HG02884 (cell line): ENCODE measurements at regions not wholly inside any gene's neighbourhood (a gene's known extent, or its start where the extent isn't known, plus 50 kb on each side); places are given as distances from the start of the nearest gene placed in this dataset.

Experiments
- ATAC-seq: cut with Tn5 transposase; IDR thresholded peaks from one replicate; pipeline ENCODE4 v1.9.1; 2021; ENCODE audit warnings: mild to moderate bottlenecking, moderate library complexity; ENCODE audit not compliant: unreplicated experiment

GRCh38 chr18:5091741-5092140 lies 105.3 kb downstream of the AKAIN1 start:
- no peak for ATAC-seq

- ATAC-seq, result no peak
Observed at GRCh38 chr18:5075297-5075696, 121.8 kb downstream of the AKAIN1 start.

GRCh38 chr18:5073026-5073944 lies 123.8 kb downstream of the AKAIN1 start:
- peak; percentile 58 for ATAC-seq

- no peak for ATAC-seq
Observed at GRCh38 chr18:5068851-5069250, 128.2 kb downstream of the AKAIN1 start.

- no peak for ATAC-seq
Observed at GRCh38 chr18:5066380-5066977, 130.6 kb downstream of the AKAIN1 start.

- no peak for ATAC-seq
Observed at GRCh38 chr18:5065615-5066014, 131.4 kb downstream of the AKAIN1 start.

- ATAC-seq, result no peak
Observed at GRCh38 chr18:5064841-5065370, 132.2 kb downstream of the AKAIN1 start.

- ATAC-seq, result no peak
Observed at GRCh38 chr18:5061785-5062184, 135.3 kb downstream of the AKAIN1 start.

GRCh38 chr18:5060543-5060942 lies 136.5 kb downstream of the AKAIN1 start:
- no peak for ATAC-seq

- no peak for ATAC-seq
Observed at GRCh38 chr18:5059696-5060032, 137.4 kb downstream of the AKAIN1 start.

GRCh38 chr18:5058768-5059695 lies 138.0 kb downstream of the AKAIN1 start:
- peak; percentile 44 for ATAC-seq

GRCh38 chr18:5057386-5058348 lies 139.4 kb downstream of the AKAIN1 start:
- ATAC-seq, result peak; percentile 73

GRCh38 chr18:5052491-5052890 lies 144.6 kb downstream of the AKAIN1 start:
- no peak for ATAC-seq

GRCh38 chr18:5051207-5051606 lies 145.8 kb downstream of the AKAIN1 start:
- no peak for ATAC-seq

GRCh38 chr18:5049124-5049523 lies 147.9 kb downstream of the AKAIN1 start:
- no peak for ATAC-seq

GRCh38 chr18:5040476-5040875 lies 156.6 kb downstream of the AKAIN1 start:
- no peak for ATAC-seq

- ATAC-seq, result no peak
Observed at GRCh38 chr18:5036523-5036922, 160.5 kb downstream of the AKAIN1 start.

GRCh38 chr18:5031216-5031615 lies 165.8 kb downstream of the AKAIN1 start:
- no peak for ATAC-seq

GRCh38 chr18:5030636-5031035 lies 166.4 kb downstream of the AKAIN1 start:
- no peak for ATAC-seq

GRCh38 chr18:5029592-5029991 lies 167.5 kb downstream of the AKAIN1 start:
- no peak for ATAC-seq
